ENCODE measurements at regions not wholly inside any gene's neighbourhood (a gene's known extent, or its start where the extent isn't known, plus 50 kb on each side); places are given as distances from the start of the nearest gene placed in this dataset.

- TF ChIP-seq, protein P1, sequence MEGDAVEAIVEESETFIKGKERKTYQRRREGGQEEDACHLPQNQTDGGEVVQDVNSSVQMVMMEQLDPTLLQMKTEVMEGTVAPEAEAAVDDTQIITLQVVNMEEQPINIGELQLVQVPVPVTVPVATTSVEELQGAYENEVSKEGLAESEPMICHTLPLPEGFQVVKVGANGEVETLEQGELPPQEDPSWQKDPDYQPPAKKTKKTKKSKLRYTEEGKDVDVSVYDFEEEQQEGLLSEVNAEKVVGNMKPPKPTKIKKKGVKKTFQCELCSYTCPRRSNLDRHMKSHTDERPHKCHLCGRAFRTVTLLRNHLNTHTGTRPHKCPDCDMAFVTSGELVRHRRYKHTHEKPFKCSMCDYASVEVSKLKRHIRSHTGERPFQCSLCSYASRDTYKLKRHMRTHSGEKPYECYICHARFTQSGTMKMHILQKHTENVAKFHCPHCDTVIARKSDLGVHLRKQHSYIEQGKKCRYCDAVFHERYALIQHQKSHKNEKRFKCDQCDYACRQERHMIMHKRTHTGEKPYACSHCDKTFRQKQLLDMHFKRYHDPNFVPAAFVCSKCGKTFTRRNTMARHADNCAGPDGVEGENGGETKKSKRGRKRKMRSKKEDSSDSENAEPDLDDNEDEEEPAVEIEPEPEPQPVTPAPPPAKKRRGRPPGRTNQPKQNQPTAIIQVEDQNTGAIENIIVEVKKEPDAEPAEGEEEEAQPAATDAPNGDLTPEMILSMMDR (IDR thresholded peaks at IDR 0.05) = no peak
- no peak for TF ChIP-seq POLR2A (IDR thresholded peaks at IDR 0.05)
These were observed 69.6 kb upstream of the GGTA1 start for GRCh38 chr9:121569266-121569648.

Data from testis (tissue), 2 donors.